Caco-2 (cell line): ENCODE measurements at regions not wholly inside any gene's neighbourhood (a gene's known extent, or its start where the extent isn't known, plus 50 kb on each side); places are given as distances from the start of the nearest gene placed in this dataset.

ENCODE experiments used
- BruUV-seq: library from RNA; stranded (reverse); fragments of 400-500 nt; replicated peaks from 2 replicates; lab custom pipeline; 2021; lab: Mats Ljungman, UMichigan
- CTCF ChIA-PET: fragments of 300-600 bp; sonication (Branson Sonifier 250); formaldehyde crosslinking; loops from one replicate; lab custom pipeline; 2022; ENCODE audit warnings: antibody characterized with exemption; lab: Charles Lee
- POLR2A ChIA-PET: fragments of 300-600 bp; sonication (Branson Sonifier 250); formaldehyde crosslinking; loops from one replicate; lab custom pipeline; 2022; ENCODE audit warnings: antibody characterized with exemption; lab: Charles Lee
- DNase-seq, 2 experiments: peaks; one replicate each; pipeline versions ENCODE4 v3.0.0 to v3.0.0-alpha.2; 2020 to 2022
- H3K27me3 ChIP-seq: replicated peaks from 2 replicates; pipeline ENCODE4 v1.6.0; 2011; ENCODE audit warnings: low read length; ENCODE audit not compliant: control insufficient read depth, insufficient read depth
- H3K36me3 ChIP-seq: 2 replicates; pipeline ENCODE4 v1.5.1; 2011; ENCODE audit warnings: low read length; ENCODE audit not compliant: control insufficient read depth, insufficient read depth
- H3K4me1 ChIP-seq: fragments of 250-450 bp; sonication (Bioruptor Pico); 2 replicates; pipeline ENCODE4 v1.5.1; 2020; ENCODE audit warnings: mild to moderate bottlenecking
- H3K4me3 ChIP-seq: 2 replicates; pipeline ENCODE4 v1.5.1; 2011; ENCODE audit warnings: low read depth, mild to moderate bottlenecking, control low read depth, low read length
- H3K9me3 ChIP-seq: fragments of 250-450 bp; sonication (Bioruptor Pico); 2 replicates; pipeline ENCODE4 v1.5.1; 2020; ENCODE audit warnings: mild to moderate bottlenecking, moderate library complexity
- H3K27ac Mint-ChIP-seq: one replicate; pipeline ENCODE4 v1.8.0; 2022; ENCODE audit warnings: mixed read lengths; ENCODE audit not compliant: unreplicated experiment
- H3K27me3 Mint-ChIP-seq: one replicate; pipeline ENCODE4 v1.8.0; 2022; ENCODE audit warnings: mixed read lengths; ENCODE audit not compliant: insufficient read depth, unreplicated experiment
- H3K36me3 Mint-ChIP-seq: one replicate; pipeline ENCODE4 v1.8.0; 2022; ENCODE audit warnings: mild to moderate bottlenecking, mixed read lengths; ENCODE audit not compliant: insufficient read depth, unreplicated experiment
- H3K4me1 Mint-ChIP-seq: one replicate; pipeline ENCODE4 v1.8.0; 2022; ENCODE audit warnings: low read depth, mixed read lengths; ENCODE audit not compliant: unreplicated experiment
- H3K4me3 Mint-ChIP-seq: one replicate; pipeline ENCODE4 v1.8.0; 2022; ENCODE audit warnings: mild to moderate bottlenecking, moderate library complexity, mixed read lengths; ENCODE audit not compliant: unreplicated experiment
- H3K9me3 Mint-ChIP-seq: one replicate; pipeline ENCODE4 v1.8.0; 2022; ENCODE audit warnings: mixed read lengths; ENCODE audit not compliant: unreplicated experiment
- intact Hi-C: fragments of 100-400 bp; cut with micrococcal nuclease; formaldehyde crosslinking; loops from one replicate; pipeline ENCODE4 v1.10.0; 2022; ENCODE audit not compliant: unreplicated experiment
- TF ChIP-seq, protein P1 (sequence below), 2 experiments: fragments of 200-600 bp in 1 of 2; IDR thresholded peaks; 1 replicate in 1 of 2; 2 replicates in 1 of 2; pipeline versions ENCODE4 v1.5.1 to v1.8.0; 2011 to 2022; ENCODE audit warnings: antibody characterized with exemption in 1 of 2, control low read depth in 1 of 2, inconsistent platforms in 1 of 2, low read depth in 1 of 2, low read length in 1 of 2, mild to moderate bottlenecking in 1 of 2, moderate library complexity in 1 of 2; ENCODE audit not compliant: insufficient read depth in 1 of 2, severe bottlenecking in 1 of 2, unreplicated experiment in 1 of 2

DNA sequence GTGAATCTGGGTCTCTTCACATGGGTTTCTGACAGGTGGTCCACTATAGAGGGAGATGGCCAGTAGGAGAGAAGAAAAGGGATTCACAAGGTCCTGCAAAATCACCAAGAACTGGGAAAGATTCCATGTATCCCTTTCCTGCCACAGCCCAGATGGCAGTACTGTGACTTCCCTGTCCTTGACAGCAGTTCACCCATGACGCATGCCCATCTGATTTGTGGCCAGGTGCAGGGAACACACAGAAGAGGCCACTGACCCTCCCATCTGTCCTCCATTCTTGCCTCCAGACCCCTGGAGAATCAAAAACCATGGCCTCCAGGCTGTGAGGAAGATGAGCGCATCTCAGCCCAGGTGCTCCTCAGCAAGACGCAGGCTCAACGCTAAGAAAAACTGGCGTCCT, 183.1 kb upstream of the RREB1 start:
- ChIA-PET CTCF (no interaction called here), POLR2A (no interaction called here)
- Histone ChIP-seq H3K36me3 (no peaks in the 10 kb centered on the region), H3K4me3 (no peak overlapping the region), H3K4me1 (peaks cover 6% of the 10 kb centered on the region; the same call in 1 of the 2 replicates), H3K27me3 (no peaks in the 10 kb centered on the region), H3K9me3 (no peaks in the 10 kb centered on the region)
- Mint-ChIP-seq H3K36me3 (no peaks in the 10 kb centered on the region), H3K4me3 (no peak overlapping the region), H3K4me1 (no peaks in the 10 kb centered on the region), H3K27me3 (no peaks in the 10 kb centered on the region), H3K9me3 (no peaks in the 10 kb centered on the region), H3K27ac (no peak overlapping the region)
- no peak for DNase-seq
- intact Hi-C loops, result no loop called here
- TF ChIP-seq, protein P1, sequence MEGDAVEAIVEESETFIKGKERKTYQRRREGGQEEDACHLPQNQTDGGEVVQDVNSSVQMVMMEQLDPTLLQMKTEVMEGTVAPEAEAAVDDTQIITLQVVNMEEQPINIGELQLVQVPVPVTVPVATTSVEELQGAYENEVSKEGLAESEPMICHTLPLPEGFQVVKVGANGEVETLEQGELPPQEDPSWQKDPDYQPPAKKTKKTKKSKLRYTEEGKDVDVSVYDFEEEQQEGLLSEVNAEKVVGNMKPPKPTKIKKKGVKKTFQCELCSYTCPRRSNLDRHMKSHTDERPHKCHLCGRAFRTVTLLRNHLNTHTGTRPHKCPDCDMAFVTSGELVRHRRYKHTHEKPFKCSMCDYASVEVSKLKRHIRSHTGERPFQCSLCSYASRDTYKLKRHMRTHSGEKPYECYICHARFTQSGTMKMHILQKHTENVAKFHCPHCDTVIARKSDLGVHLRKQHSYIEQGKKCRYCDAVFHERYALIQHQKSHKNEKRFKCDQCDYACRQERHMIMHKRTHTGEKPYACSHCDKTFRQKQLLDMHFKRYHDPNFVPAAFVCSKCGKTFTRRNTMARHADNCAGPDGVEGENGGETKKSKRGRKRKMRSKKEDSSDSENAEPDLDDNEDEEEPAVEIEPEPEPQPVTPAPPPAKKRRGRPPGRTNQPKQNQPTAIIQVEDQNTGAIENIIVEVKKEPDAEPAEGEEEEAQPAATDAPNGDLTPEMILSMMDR (IDR thresholded peaks at IDR 0.05; ENCODE audit: insufficient read depth in 1 of 2, low read depth in 1 of 2, low read length in 1 of 2, severe bottlenecking in 1 of 2, unreplicated experiment in 1 of 2), result no peak
- BruUV-seq, result no TSS peak

DNA sequence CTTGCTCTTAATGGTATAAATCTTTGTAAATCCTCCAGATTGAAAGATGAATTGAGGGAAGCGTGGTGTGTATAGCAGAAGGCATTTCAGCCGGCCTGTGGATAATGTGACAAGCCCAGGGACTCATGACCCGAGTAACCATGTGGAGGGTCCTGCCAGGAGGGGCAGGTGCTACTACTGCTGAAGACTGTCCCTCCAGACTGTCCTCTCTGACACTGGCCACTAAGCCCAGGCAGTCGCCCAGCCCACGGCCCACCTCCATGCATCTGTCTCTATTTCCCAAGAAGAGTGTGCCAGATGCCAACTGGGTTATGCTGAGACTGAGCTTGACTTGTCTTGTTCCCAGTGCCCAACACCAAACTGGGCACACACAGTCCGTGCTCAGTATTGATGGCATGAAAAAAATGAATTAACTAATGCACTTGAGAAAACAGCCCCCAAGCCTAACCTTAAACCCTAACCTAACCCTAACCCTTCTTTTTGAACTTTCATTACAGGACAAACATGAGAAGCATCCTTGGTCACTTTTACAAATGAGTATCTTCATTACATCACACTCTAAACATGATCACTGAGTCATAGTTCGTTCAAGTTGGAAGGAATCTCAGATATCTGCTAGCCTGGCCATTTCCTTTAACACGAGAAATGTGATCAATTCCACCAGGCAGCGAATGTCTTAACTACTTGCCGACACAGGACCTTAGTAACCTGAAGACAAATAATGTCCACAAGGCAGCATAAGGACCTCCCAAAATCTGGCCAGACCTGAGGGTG, 182.2 kb upstream of the RREB1 start:
- Mint-ChIP-seq H3K9me3 (no peaks in the 10 kb centered on the region), H3K4me3 (no peak overlapping the region), H3K27me3 (no peaks in the 10 kb centered on the region), H3K36me3 (no peaks in the 10 kb centered on the region), H3K4me1 (no peaks in the 10 kb centered on the region), H3K27ac (no peak overlapping the region)
- H3K36me3 ChIP-seq, result no peaks in the 10 kb centered on the region
- H3K9me3 ChIP-seq, result no peaks in the 10 kb centered on the region
- intact Hi-C loops, result no loop called here
- no peak for DNase-seq
- H3K4me3 ChIP-seq, result no peak overlapping the region
- TF ChIP-seq, protein P1 (IDR thresholded peaks at IDR 0.05; ENCODE audit: insufficient read depth in 1 of 2, low read depth in 1 of 2, low read length in 1 of 2, severe bottlenecking in 1 of 2, unreplicated experiment in 1 of 2), result no peak
- POLR2A ChIA-PET, result no interaction called here
- peaks cover 6% of the 10 kb centered on the region; the same call in 1 of the 2 replicates for H3K4me1 ChIP-seq
- no peaks in the 10 kb centered on the region for H3K27me3 ChIP-seq
- CTCF ChIA-PET, result no interaction called here
- BruUV-seq, result no TSS peak

DNA sequence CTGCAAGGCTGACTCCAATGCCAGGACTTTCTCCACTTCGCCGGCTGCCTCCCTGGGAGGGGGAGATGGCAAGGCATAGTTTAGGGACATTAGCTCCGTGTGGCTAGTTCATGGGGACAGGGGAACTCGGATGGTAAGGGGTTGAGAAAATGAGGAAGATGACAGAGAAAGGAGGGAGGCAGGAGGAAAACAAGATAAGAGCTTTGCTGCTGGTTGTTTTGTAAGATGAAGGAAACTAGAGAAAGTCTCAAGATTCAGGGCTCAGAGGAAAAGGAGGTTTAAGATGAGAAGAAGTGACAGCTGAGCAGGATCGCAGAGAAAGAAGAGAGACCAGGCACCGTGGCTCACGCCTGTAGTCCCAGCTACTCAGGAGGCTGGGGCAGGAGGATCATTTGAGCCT, 180.9 kb upstream of the RREB1 start:
- DNase-seq, result no peak
- peaks cover 6% of the 10 kb centered on the region; the same call in 1 of the 2 replicates for H3K4me1 ChIP-seq
- Mint-ChIP-seq H3K27me3 (no peaks in the 10 kb centered on the region), H3K4me1 (no peaks in the 10 kb centered on the region), H3K27ac (peak overlapping the region; percentile 5), H3K4me3 (no peak overlapping the region), H3K36me3 (no peaks in the 10 kb centered on the region), H3K9me3 (no peaks in the 10 kb centered on the region)
- ChIA-PET POLR2A (no interaction called here), CTCF (no interaction called here)
- intact Hi-C loops, result no loop called here
- H3K4me3 ChIP-seq, result no peak overlapping the region
- H3K9me3 ChIP-seq, result no peaks in the 10 kb centered on the region
- TF ChIP-seq, protein P1 (IDR thresholded peaks at IDR 0.05; ENCODE audit: insufficient read depth in 1 of 2, low read depth in 1 of 2, low read length in 1 of 2, severe bottlenecking in 1 of 2, unreplicated experiment in 1 of 2), result no peak
- H3K36me3 ChIP-seq, result no peaks in the 10 kb centered on the region
- H3K27me3 ChIP-seq, result no peaks in the 10 kb centered on the region
- no TSS peak for BruUV-seq
